Activated CD8-positive, alpha-beta memory T cell treated with anti-CD3 and anti-CD28 coated beads, Interleukin-2, amount 50 U/mL, for 1 hour (primary cell): ENCODE measurements at regions not wholly inside any gene's neighbourhood (a gene's known extent, or its start where the extent isn't known, plus 50 kb on each side); places are given as distances from the start of the nearest gene placed in this dataset.
"Not testable (repeated sequence)": the region's sequence is repeated elsewhere in the genome, so short reads cannot be mapped to it uniquely, and the experiment has no call there.

ENCODE experiments used
- DNase-seq: peaks from one replicate; pipeline ENCODE4 v3.0.0-alpha.2; 2020; ENCODE audit errors: extremely low read depth

DNA sequence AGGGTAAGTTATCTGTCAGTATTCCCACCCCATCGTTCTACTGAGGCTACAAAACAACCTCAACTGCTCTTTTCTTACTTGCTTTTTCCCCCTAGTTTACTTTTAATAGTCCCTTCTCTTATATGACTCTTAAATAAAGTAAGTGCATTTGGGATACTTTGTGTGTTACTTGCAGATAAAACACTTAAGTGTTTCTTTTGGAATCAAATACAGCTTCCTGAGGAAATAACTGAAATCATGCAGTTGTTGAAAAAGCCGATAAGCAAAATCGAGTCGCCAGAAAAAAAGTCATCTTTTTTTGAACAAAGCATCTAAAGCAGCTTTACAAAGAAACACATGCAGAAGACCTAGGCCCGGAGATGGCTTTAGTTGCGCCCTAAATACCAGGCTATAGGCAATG is 53.5 kb upstream of the EPB41L4A start:
- DNase-seq, result no peak

DNA sequence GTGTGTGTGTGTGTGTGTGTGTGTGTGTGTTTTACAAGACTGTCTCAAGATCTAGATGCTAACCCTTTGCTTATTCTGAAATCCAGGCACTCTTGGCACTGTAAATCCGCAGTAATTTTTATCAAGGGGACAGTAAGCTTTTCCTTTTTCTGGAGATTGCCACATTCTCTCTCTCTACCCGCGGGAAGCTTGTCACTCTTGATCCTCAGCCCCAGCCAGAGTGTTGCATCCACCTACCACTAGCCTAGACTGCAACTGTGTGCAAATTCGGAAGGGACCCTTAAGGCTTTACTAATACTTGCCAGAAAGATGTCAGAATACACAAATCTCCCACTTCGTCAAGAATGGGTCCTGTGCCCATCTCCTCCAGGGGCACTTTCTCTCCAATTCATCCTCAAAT is 54.9 kb upstream of the EPB41L4A start:
- DNase-seq, result no peak

DNA sequence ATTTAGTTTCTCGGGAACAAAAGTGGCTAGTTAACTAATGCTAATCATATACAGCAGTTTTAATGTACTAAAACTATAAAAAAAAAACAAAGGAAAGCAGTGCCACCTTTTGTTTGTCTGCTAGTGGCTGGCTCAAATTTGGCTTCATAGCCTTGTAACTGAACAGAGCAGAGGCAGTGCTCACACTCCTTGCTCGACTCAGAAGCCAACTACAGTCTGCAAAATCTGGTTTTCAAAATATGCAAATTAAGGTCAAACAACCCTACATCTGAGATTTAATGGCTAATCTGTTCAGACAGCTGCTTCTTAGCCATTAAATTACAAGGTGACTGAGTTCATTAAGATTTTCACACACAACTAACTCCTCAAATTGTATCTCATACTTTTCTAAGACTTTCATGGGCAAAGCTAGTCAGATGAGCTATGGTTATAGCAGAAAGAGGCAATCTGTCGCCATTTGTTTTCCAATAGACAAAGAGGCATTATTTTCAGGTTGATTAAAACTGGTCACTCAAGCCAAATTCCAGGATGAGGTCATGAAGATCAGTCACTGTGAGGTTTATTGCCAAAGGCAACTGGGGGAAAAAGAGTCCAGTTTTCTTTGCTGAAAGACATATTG is 56.8 kb upstream of the EPB41L4A start:
- DNase-seq, result no peak

DNA sequence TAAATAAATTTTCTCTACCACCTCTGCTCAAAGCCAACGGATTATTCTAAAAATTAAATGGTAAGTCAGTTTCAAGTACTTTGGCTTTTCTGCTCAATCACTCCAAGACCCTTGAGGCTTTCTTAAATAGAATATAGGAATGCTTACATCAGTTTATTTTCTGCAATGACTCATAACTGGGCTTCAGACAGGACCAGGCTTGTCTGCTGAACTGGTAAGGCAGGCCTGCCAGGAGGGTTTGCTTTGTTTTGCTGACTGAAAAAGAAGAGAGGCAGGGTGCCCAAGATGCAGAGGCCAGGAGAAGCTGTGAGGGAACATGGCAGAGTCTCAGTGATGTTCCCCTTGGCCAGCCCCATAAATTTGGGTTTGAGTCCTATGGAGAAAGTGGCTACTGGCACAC is 60.3 kb upstream of the EPB41L4A start:
- DNase-seq, result no peak

DNA sequence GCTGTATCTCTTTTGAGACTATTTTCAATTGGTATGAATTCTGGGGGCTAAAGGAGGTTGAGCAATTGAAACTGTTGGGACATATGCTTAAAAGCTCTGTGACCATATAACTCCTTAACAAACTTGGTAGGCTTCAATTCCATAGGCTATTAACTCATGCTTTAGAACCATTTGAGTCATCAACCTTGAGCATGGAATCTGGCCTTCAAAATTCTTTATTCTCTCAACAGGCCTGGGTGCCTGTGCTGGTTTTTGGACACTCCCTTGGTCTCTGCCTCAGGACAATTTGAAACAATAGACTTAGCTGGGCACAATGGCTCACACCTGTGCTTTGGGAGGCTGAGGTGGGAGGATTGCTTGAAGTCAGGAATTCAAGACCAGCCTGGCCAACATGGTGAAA is 61.4 kb upstream of the EPB41L4A start:
- no peak for DNase-seq

DNA sequence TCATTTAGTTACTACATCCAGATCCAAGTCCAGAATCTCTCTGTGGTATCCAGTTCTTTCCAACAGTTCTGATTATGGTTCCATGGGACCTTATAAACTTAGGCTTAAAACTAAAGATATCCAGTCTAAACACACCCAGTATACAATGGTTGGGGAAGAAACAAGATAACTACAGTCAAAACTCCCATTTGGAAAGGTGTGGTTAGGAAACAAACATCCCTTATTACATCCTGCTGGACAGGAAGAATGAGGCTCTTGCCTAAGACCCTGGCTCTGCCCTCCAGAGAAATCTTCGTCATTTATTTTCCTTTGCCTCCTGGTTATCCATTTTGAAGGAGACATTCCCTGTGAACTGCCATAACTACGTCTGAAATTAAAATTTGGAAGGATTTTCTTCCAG is 64.6 kb upstream of the EPB41L4A start:
- no peak for DNase-seq

DNA sequence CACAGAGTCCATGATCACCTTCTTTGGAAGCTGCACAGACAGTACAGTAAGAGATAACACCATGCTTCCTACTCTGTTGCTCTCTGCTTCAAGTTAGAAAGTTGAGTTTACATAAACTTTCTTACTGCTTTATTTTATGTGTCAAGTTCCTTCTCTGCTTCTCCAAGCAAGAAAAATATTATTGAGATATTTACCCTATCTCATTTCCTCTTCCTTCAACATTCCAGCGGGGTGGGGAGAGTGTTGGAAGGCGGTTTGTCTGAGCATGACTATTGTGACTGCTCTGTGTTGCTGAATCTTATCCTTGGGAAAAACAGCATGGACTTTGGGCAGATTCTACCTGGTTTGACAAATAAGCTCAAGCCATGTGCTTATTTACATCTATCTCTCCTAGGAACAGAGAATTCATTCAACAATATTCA is 66.9 kb upstream of the EPB41L4A start:
- DNase-seq, result no peak

DNA sequence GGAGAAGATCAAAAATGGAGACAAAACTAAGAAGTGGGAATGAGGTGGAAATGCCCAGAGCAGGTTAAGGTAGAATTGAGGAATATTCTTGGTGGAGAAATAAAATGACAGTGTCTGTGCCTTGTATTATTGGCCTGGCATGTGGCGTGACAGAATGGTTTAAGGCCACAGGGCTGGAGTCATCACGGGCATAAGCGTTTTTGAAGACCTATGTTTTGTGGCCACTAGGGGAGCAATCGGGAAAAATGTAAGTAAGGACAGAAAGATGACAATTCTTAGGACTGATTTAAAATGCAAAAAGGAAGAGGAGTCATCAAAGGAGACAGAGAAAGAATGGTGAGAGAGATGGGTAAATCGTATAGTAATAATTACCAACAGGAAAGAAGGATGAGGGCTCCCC is 72.2 kb upstream of the EPB41L4A start:
- no peak for DNase-seq

DNA sequence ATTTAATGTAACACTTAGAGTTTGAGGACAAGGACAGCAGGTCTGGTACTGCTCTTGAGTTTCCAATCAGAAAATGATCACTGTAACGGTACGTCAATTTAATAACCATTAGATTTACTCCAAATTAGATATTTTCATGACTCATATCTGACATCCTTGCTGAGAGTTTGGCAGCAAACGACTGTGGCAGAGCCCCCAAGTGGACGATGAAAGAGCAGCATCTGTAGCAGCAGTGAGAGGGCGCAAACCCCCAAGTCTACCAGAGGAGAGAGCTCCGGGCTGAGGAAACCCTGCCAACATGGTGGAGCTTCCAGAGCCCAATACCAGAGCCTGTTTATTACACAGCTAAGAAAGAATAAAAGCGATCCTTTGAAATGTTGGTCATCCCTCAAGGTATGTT is 73.2 kb upstream of the EPB41L4A start:
- no peak for DNase-seq

GRCh38 chr5:112503749-112504501 is 84.8 kb upstream of the EPB41L4A start:
- not testable (repeated sequence) for DNase-seq

DNA sequence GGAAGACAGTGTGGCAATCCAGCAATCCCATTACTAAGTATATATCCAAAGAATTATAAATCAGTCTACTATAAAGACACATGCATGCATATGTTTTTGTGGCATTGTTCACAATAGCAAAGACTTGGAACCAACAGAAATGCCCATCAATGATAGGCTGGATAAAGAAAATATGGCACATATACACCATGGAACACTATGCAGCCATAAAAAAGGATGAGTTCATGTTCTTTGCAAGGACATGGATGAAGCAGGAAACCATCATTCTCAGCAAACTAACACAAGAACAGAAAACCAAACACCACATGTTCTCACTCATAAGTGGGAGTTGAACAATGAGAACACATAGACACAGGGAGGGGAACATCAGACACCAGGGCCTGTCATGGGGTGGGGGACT is 90.0 kb upstream of the EPB41L4A start:
- DNase-seq, result not testable (repeated sequence)

DNA sequence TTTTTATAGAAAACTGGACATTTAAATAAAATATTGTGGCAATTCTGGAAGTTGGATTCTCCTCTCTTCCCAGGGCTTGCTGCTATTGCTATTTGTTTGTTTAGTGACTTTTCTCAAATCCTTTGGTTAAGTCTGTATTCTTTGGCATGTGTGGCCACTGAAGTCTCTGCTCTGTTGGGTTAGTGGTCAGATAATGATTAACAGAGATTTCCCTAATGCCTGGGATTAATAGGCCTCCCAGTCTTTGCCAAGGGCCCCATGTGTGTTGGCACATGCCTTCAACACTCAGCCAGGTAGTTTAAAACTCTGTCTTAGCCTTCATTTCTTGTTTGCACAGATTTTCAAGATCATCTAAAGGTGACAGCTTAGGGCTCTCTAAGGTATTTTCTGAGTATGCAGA is 92.8 kb upstream of the EPB41L4A start:
- DNase-seq, result no peak

DNA sequence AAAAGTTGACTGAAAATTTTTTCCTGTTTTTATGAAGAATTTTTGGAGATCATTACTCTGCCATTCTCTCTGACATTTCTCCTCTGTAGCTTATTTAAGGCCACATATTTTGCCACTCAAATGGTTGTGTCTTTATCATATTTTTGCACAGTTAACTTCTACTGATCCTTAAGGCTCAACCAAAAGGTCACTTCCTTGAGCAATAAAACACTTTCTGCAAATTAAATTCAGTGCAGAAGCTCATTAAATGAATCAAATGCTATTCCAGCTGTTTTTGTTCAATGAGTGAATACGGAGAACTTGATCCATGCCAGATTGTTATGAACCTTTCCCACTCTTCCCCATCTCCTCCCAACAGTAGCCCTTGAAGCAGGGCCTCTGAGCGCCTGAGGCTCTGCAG is 93.8 kb upstream of the EPB41L4A start:
- DNase-seq, result no peak

DNA sequence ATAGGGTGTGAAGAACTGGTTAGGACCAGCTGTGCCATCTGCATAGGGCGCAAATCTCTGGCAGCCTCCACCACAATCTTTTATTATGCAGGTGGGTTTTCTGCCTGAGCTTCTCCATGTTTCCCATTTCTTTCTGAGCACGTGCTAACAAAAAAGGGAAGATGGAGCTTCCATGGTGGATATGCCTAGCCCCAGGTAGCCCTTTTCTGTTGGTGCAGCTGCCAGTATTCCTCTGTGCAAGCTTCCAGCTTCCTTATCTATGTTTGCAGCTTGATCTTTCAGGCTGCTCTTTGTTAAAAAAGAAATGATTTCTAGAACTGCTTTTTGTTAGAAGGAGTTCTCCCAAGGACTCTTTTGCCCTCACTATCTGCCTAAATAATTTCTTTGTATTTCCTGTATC is 95.0 kb upstream of the EPB41L4A start:
- DNase-seq, result no peak

GRCh38 chr5:112520474-112520873 is 101.4 kb upstream of the EPB41L4A start:
- DNase-seq, result not testable (repeated sequence)

DNA sequence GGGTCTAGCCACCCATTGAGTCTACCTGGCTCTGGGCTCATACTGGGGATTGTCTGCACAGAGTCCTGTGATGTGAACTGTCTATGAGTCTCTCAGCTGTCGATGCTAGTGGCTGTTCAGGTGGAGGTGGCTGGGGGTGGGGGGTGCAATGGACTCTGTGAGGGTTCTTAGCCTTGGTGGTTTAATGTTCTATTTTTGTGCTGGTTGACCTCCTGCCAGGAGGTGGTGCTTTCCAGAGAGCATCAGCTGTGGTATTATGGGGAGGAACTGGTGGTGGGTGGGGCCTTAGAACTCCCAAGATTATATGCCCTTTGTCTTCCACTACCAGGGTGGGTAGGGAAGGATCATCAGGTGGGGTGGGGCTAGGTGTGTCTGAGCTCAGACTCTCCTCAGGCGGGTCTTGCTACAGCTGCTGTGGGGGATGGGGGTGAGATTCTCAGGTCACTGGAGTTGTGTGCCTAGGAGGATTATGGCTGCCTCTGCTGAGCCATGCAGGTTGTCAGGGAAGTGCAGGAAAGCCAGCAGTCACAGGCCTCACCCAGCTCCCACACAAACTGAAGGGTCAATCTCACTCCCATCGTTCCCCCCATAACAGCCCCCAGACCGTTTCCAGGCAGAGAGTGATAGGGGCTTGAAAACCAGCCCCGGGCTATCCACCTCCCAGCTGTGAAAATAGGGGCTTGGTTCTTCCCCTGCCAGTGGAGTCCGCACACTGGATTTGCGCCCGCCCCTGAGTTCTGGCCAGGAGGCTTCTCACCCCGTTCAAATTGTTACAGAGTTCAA is 104.0 kb upstream of the EPB41L4A start:
- not testable (repeated sequence) for DNase-seq

GRCh38 chr5:112523674-112524263 is 104.7 kb upstream of the EPB41L4A start:
- DNase-seq, result not testable (repeated sequence)

DNA sequence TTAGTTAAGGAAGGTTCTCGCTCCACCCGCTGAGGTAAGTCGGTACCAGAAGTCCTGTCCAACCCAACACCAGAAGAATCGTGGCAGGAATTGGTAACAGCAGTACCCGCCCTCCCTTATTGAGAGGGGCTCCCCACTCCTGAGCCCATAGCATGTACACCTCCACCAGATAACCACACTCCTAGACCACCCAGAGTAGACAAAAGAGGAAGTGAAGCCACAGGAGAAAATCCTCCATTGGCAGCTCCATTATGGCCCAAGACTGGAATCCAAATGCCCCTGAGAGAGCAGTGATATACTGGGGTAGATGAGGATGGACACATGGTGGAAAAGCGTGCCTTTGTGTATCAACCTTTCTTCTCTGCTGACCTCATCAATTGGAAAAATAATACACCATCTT is 106.1 kb upstream of the EPB41L4A start:
- no peak for DNase-seq

DNA sequence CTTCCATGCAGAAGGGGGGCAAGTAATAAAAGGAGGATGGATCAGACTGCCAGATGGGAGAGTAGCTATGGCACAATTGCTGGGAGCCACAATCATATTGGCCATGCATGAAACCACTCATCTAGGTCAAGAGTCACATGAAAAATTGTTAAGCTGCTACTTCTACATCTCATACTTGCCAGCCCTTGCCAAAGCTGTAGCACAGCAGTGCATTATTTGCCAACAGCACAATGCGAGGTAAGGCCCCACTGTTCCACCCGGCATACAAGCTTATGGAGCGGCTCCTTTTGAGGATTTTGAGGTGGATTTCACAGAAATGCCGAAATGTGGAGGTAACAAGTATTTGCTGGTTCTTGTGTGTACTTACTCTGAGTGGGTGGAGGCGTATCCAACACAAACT is 109.9 kb upstream of the EPB41L4A start:
- DNase-seq, result no peak

DNA sequence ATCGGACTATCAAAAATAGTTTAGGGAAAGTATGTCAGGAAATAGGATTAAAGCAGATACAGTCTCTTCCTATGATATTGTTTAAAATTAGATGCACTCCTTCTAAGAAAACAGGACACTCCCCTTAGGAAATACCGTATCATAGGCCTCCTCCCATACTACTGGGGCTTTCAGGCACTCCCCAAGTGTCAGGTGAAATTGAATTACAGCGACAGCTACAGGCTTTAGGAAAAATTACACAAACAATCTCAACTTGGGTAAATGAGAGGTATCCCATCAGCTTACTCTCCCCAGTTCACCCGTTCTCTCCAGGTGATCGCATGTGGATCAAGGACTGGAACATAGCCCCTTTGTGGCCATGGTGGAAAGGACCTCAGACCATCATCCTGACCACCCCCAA is 110.4 kb upstream of the EPB41L4A start:
- no peak for DNase-seq

DNA sequence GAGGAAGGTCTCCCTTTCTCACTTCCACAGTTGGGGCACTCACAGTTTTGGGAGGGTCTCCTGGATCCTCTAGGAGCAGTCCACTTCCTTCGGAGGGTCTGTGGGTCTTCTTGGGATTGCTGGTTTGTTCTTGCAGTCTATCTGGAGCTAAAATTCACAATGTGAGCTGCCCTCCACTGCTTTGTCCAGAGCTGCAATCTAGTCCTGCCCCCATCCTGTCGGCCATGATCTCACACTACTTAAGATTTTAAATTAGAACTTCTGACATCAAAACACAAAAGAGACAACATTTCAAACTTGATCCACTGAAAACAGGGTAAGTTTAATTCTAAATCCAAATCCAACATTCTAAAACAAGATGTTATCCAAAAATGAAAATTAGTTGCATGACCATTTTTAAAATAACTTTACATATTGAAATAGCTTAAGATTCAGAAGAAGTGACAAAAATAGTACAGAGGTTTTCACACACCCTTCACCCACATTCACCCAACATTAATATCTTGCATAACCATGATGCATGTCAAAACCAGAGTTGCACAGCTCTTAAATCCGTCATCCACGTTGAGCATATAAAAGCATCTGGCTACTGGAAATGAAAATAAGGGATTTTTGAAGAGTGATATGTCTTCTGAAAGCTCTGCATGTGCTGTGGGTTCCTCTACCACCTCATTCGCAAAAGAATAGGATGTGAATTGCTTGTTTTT is 113.7 kb upstream of the EPB41L4A start:
- no peak for DNase-seq

DNA sequence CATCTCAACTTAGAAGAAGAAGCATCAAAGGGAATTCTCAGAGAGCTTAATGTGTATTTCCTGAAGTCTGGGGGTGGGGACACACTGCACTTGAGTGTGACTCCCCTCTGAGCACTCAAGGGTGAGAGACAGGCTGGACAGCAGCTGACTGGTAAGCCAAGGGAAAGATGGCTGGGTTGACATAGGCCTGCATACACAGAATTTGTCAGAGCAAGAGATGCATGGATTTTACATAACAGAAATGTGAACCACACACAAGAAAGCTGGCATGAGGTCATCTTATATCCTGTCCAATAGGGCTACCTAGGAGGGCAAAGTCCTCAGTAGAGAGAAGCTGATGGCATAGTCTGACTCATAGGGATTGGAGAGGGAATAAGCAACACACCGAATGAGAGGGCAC is 114.3 kb upstream of the EPB41L4A start:
- no peak for DNase-seq
